Smooth muscle cell (in vitro differentiated cells): ENCODE measurements at regions not wholly inside any gene's neighbourhood (a gene's known extent, or its start where the extent isn't known, plus 50 kb on each side); places are given as distances from the start of the nearest gene placed in this dataset.

Experiments used
- DNase-seq: peaks from one replicate; lab custom pipeline; 2025; ENCODE audit not compliant: unreplicated experiment; lab: John Stamatoyannopoulos, UW
- H2AFZ ChIP-seq: fragments of 200-600 bp; sonication (generic); 2 replicates; pipeline ENCODE4 v1.6.0; 2016; ENCODE audit warnings: antibody characterized with exemption, low read depth, mild to moderate bottlenecking
- H3F3A ChIP-seq: fragments of 200-600 bp; sonication (generic); 2 replicates; pipeline ENCODE4 v1.6.0; 2017; ENCODE audit warnings: antibody characterized with exemption, low read depth
- H3K27ac ChIP-seq: fragments of 200-600 bp; sonication (generic); 2 replicates; pipeline ENCODE4 v1.5.1; 2016; ENCODE audit warnings: low read depth, mild to moderate bottlenecking
- H3K27me3 ChIP-seq: fragments of 200-600 bp; sonication (generic); 2 replicates; pipeline ENCODE4 v1.6.1; 2016; ENCODE audit warnings: low read depth, mild to moderate bottlenecking
- H3K36me3 ChIP-seq: fragments of 200-600 bp; sonication (generic); 2 replicates; pipeline ENCODE4 v1.5.1; 2016; ENCODE audit warnings: low read depth
- H3K4me1 ChIP-seq: fragments of 200-600 bp; sonication (generic); 2 replicates; pipeline ENCODE4 v1.5.1; 2016; ENCODE audit warnings: low read depth
- H3K4me2 ChIP-seq: fragments of 200-600 bp; sonication (generic); 2 replicates; pipeline ENCODE4 v1.6.0; 2016; ENCODE audit warnings: mild to moderate bottlenecking
- H3K4me3 ChIP-seq: fragments of 200-600 bp; sonication (generic); 2 replicates; pipeline ENCODE4 v1.5.1; 2016; ENCODE audit warnings: mild to moderate bottlenecking
- H3K79me2 ChIP-seq: fragments of 200-600 bp; sonication (generic); 2 replicates; pipeline ENCODE4 v1.6.0; 2016; ENCODE audit warnings: low read depth, mild to moderate bottlenecking
- H3K9ac ChIP-seq: fragments of 200-600 bp; sonication (generic); 2 replicates; pipeline ENCODE4 v1.6.0; 2016; ENCODE audit warnings: low read depth
- H3K9me3 ChIP-seq: fragments of 200-600 bp; sonication (generic); replicated peaks from 2 replicates; pipeline ENCODE4 v1.5.1; 2016; ENCODE audit warnings: low read depth
- H4K20me1 ChIP-seq: fragments of 200-600 bp; sonication (generic); 2 replicates; pipeline ENCODE4 v1.6.0; 2016; ENCODE audit warnings: low read depth
- CTCF ChIP-seq: fragments of 200-600 bp; sonication (generic); IDR thresholded peaks from 2 replicates; pipeline ENCODE4 v1.5.1; 2017; ENCODE audit warnings: borderline replicate concordance, mild to moderate bottlenecking, antibody characterized with exemption; ENCODE audit not compliant: insufficient read depth, poor library complexity, severe bottlenecking
- whole genome bisulfite sequencing: methylation state at CpG from one replicate; pipeline ENCODE4 v1.1.7; 2016; ENCODE audit warnings: low lambda C conversion rate; 5-methylcytosine and 5-hydroxymethylcytosine counted together

GRCh38 chr3:30516238-30516637, 90.2 kb upstream of the TGFBR2 start:
- H3K9me3 ChIP-seq = no peaks in the 10 kb centered on the region
- H3K79me2 ChIP-seq = no peaks in the 10 kb centered on the region
- no peak overlapping the region for H3K9ac ChIP-seq
- H3K36me3 ChIP-seq = no peaks in the 10 kb centered on the region
- TF ChIP-seq CTCF = no peak
- no peak overlapping the region for H3K27ac ChIP-seq
- H3K4me3 ChIP-seq = no peak overlapping the region
- DNase-seq = no peak
- no peaks in the 10 kb centered on the region for H3K27me3 ChIP-seq
- H3K4me2 ChIP-seq = no peak overlapping the region
- no peaks in the 10 kb centered on the region for H3K4me1 ChIP-seq
- H3F3A ChIP-seq = no peaks in the 10 kb centered on the region
- no peaks in the 10 kb centered on the region for H4K20me1 ChIP-seq
- no peak overlapping the region for H2AFZ ChIP-seq
- WGBS = 91% methylated on average over 2 of the region's 2 CpGs

- Histone ChIP-seq H3K4me2 (no peak overlapping the region), H4K20me1 (no peaks in the 10 kb centered on the region), H3K79me2 (no peaks in the 10 kb centered on the region), H3K27ac (no peak overlapping the region), H3K36me3 (no peaks in the 10 kb centered on the region), H3K9ac (no peak overlapping the region), H2AFZ (no peak overlapping the region), H3K9me3 (no peaks in the 10 kb centered on the region), H3F3A (no peaks in the 10 kb centered on the region), H3K4me1 (no peaks in the 10 kb centered on the region), H3K27me3 (no peaks in the 10 kb centered on the region), H3K4me3 (no peak overlapping the region)
- WGBS = 94% methylated on average over 4 of the region's 4 CpGs
- no peak for DNase-seq
- no peak for TF ChIP-seq CTCF
Observed at GRCh38 chr3:30518181-30518864, 88.1 kb upstream of the TGFBR2 start.

- Histone ChIP-seq H3K79me2 (no peaks in the 10 kb centered on the region), H3K9ac (no peak overlapping the region), H2AFZ (no peak overlapping the region), H4K20me1 (no peaks in the 10 kb centered on the region), H3K4me3 (no peak overlapping the region), H3K36me3 (no peaks in the 10 kb centered on the region), H3K27me3 (no peaks in the 10 kb centered on the region), H3K27ac (no peak overlapping the region), H3K9me3 (no peaks in the 10 kb centered on the region), H3K4me2 (no peak overlapping the region), H3F3A (no peaks in the 10 kb centered on the region), H3K4me1 (no peaks in the 10 kb centered on the region)
- TF ChIP-seq CTCF = no peak
- no peak for DNase-seq
Observed at GRCh38 chr3:30518872-30519271, 87.5 kb upstream of the TGFBR2 start.

- Histone ChIP-seq H3K27ac (no peak overlapping the region), H3K36me3 (no peaks in the 10 kb centered on the region), H2AFZ (no peak overlapping the region), H3K9ac (no peak overlapping the region), H3F3A (no peaks in the 10 kb centered on the region), H3K79me2 (no peaks in the 10 kb centered on the region), H3K4me2 (no peak overlapping the region), H3K27me3 (no peaks in the 10 kb centered on the region), H4K20me1 (no peaks in the 10 kb centered on the region), H3K4me3 (no peak overlapping the region), H3K9me3 (no peaks in the 10 kb centered on the region), H3K4me1 (no peaks in the 10 kb centered on the region)
- TF ChIP-seq CTCF = no peak
- DNase-seq = no peak
- 89% methylated on average over 2 of the region's 2 CpGs for WGBS
Observed at GRCh38 chr3:30520699-30521098, 85.7 kb upstream of the TGFBR2 start.
